Smooth muscle cell (in vitro differentiated cells): ENCODE measurements at regions not wholly inside any gene's neighbourhood (a gene's known extent, or its start where the extent isn't known, plus 50 kb on each side); places are given as distances from the start of the nearest gene placed in this dataset.

Experiments
- DNase-seq: peaks from one replicate; lab custom pipeline; 2025; ENCODE audit not compliant: unreplicated experiment; lab: John Stamatoyannopoulos, UW
- H2AFZ ChIP-seq: fragments of 200-600 bp; sonication (generic); 2 replicates; pipeline ENCODE4 v1.6.0; 2016; ENCODE audit warnings: antibody characterized with exemption, low read depth, mild to moderate bottlenecking
- H3F3A ChIP-seq: fragments of 200-600 bp; sonication (generic); 2 replicates; pipeline ENCODE4 v1.6.0; 2017; ENCODE audit warnings: antibody characterized with exemption, low read depth
- H3K27ac ChIP-seq: fragments of 200-600 bp; sonication (generic); 2 replicates; pipeline ENCODE4 v1.5.1; 2016; ENCODE audit warnings: low read depth, mild to moderate bottlenecking
- H3K27me3 ChIP-seq: fragments of 200-600 bp; sonication (generic); 2 replicates; pipeline ENCODE4 v1.6.1; 2016; ENCODE audit warnings: low read depth, mild to moderate bottlenecking
- H3K36me3 ChIP-seq: fragments of 200-600 bp; sonication (generic); 2 replicates; pipeline ENCODE4 v1.5.1; 2016; ENCODE audit warnings: low read depth
- H3K4me1 ChIP-seq: fragments of 200-600 bp; sonication (generic); 2 replicates; pipeline ENCODE4 v1.5.1; 2016; ENCODE audit warnings: low read depth
- H3K4me2 ChIP-seq: fragments of 200-600 bp; sonication (generic); 2 replicates; pipeline ENCODE4 v1.6.0; 2016; ENCODE audit warnings: mild to moderate bottlenecking
- H3K4me3 ChIP-seq: fragments of 200-600 bp; sonication (generic); 2 replicates; pipeline ENCODE4 v1.5.1; 2016; ENCODE audit warnings: mild to moderate bottlenecking
- H3K79me2 ChIP-seq: fragments of 200-600 bp; sonication (generic); 2 replicates; pipeline ENCODE4 v1.6.0; 2016; ENCODE audit warnings: low read depth, mild to moderate bottlenecking
- H3K9ac ChIP-seq: fragments of 200-600 bp; sonication (generic); 2 replicates; pipeline ENCODE4 v1.6.0; 2016; ENCODE audit warnings: low read depth
- H3K9me3 ChIP-seq: fragments of 200-600 bp; sonication (generic); replicated peaks from 2 replicates; pipeline ENCODE4 v1.5.1; 2016; ENCODE audit warnings: low read depth
- H4K20me1 ChIP-seq: fragments of 200-600 bp; sonication (generic); 2 replicates; pipeline ENCODE4 v1.6.0; 2016; ENCODE audit warnings: low read depth
- CTCF ChIP-seq: fragments of 200-600 bp; sonication (generic); IDR thresholded peaks from 2 replicates; pipeline ENCODE4 v1.5.1; 2017; ENCODE audit warnings: borderline replicate concordance, mild to moderate bottlenecking, antibody characterized with exemption; ENCODE audit not compliant: insufficient read depth, poor library complexity, severe bottlenecking
- WGBS: methylation state at CpG from one replicate; pipeline ENCODE4 v1.1.7; 2016; ENCODE audit warnings: low lambda C conversion rate; 5-methylcytosine and 5-hydroxymethylcytosine counted together

- no peaks in the 10 kb centered on the region for H3K4me1 ChIP-seq
- DNase-seq, result no peak
- no peak overlapping the region for H3K9ac ChIP-seq
- no peaks in the 10 kb centered on the region for H3K27me3 ChIP-seq
- H3K36me3 ChIP-seq, result no peaks in the 10 kb centered on the region
- no peak for TF ChIP-seq CTCF
- no peaks in the 10 kb centered on the region for H4K20me1 ChIP-seq
- H3K4me2 ChIP-seq, result no peak overlapping the region
- no peaks in the 10 kb centered on the region for H3K79me2 ChIP-seq
- H3F3A ChIP-seq, result no peaks in the 10 kb centered on the region
- H3K4me3 ChIP-seq, result no peak overlapping the region
- H2AFZ ChIP-seq, result no peak overlapping the region
- H3K27ac ChIP-seq, result no peak overlapping the region
- no peaks in the 10 kb centered on the region for H3K9me3 ChIP-seq
- WGBS, result 84% methylated on average over 5 of the region's 5 CpGs
Observed at GRCh38 chr13:91277013-91277676, 70.3 kb upstream of the MIR17HG start.

DNA sequence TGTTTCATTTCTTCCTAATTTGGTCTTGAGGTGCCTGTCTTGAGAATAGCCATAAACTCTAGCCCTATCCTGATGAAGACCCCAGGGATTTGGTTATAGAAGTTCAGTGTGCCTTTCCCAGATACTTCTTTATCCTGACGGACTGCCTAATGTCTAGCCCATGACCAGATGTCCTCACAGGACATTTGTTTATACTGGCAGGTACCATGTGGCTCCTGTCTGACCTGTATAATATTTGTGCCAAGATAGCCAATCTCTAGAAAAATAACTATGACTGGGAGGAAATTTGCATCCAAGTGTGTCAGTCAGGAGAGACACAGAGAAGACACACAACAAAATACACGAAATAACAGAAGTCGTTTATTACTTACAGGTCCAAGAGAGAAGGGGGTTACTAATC is 69.2 kb upstream of the MIR17HG start:
- H3K36me3 ChIP-seq, result no peaks in the 10 kb centered on the region
- no peak overlapping the region for H3K4me3 ChIP-seq
- H3K79me2 ChIP-seq, result no peaks in the 10 kb centered on the region
- no peak overlapping the region for H2AFZ ChIP-seq
- H3F3A ChIP-seq, result no peaks in the 10 kb centered on the region
- H3K4me1 ChIP-seq, result no peaks in the 10 kb centered on the region
- no peak for TF ChIP-seq CTCF
- H4K20me1 ChIP-seq, result no peaks in the 10 kb centered on the region
- no peak for DNase-seq
- H3K4me2 ChIP-seq, result no peak overlapping the region
- no peaks in the 10 kb centered on the region for H3K9me3 ChIP-seq
- H3K27me3 ChIP-seq, result no peaks in the 10 kb centered on the region
- H3K27ac ChIP-seq, result no peak overlapping the region
- 83% methylated on average over 3 of the region's 3 CpGs for WGBS
- no peak overlapping the region for H3K9ac ChIP-seq

DNA sequence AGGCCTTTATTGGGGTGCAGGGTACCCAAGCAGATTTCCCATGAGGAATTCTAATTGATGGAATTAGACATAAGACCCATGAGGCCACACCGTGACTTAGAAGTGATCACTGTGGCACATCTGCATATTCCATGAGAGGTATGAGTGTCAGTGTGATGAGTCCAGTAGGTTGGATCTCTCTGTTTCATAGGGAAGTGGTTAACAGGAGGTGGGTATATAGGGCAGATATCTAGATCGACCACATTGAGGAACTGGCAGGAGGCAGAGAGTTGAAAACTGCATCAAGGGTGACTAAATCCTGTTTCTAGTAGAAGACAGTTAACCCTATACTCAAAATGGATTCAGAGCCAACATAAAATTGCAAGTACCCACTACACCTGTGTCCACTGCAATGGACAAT is 68.6 kb upstream of the MIR17HG start:
- WGBS, result 87% methylated on average over 2 of the region's 2 CpGs
- no peaks in the 10 kb centered on the region for H3K9me3 ChIP-seq
- no peaks in the 10 kb centered on the region for H3K36me3 ChIP-seq
- H3K79me2 ChIP-seq, result no peaks in the 10 kb centered on the region
- no peaks in the 10 kb centered on the region for H3K27me3 ChIP-seq
- H3K27ac ChIP-seq, result no peak overlapping the region
- TF ChIP-seq CTCF, result no peak
- H3K9ac ChIP-seq, result no peak overlapping the region
- H4K20me1 ChIP-seq, result no peaks in the 10 kb centered on the region
- no peak for DNase-seq
- H3K4me1 ChIP-seq, result no peaks in the 10 kb centered on the region
- no peaks in the 10 kb centered on the region for H3F3A ChIP-seq
- no peak overlapping the region for H3K4me3 ChIP-seq
- no peak overlapping the region for H3K4me2 ChIP-seq
- no peak overlapping the region for H2AFZ ChIP-seq

- WGBS, result 84% methylated on average over 2 of the region's 2 CpGs
- H3K9me3 ChIP-seq, result no peaks in the 10 kb centered on the region
- H3K36me3 ChIP-seq, result no peaks in the 10 kb centered on the region
- H3K4me3 ChIP-seq, result no peak overlapping the region
- no peak overlapping the region for H3K27ac ChIP-seq
- H3K9ac ChIP-seq, result no peak overlapping the region
- no peak overlapping the region for H2AFZ ChIP-seq
- H3K4me1 ChIP-seq, result no peaks in the 10 kb centered on the region
- no peaks in the 10 kb centered on the region for H3K27me3 ChIP-seq
- TF ChIP-seq CTCF, result no peak
- H3F3A ChIP-seq, result no peaks in the 10 kb centered on the region
- H3K79me2 ChIP-seq, result no peaks in the 10 kb centered on the region
- no peak for DNase-seq
- no peaks in the 10 kb centered on the region for H4K20me1 ChIP-seq
- no peak overlapping the region for H3K4me2 ChIP-seq
Observed at GRCh38 chr13:91280801-91281200, 66.7 kb upstream of the MIR17HG start.
